ENCODE measurements at regions not wholly inside any gene's neighbourhood (a gene's known extent, or its start where the extent isn't known, plus 50 kb on each side); places are given as distances from the start of the nearest gene placed in this dataset.

- in situ Hi-C loops (cut with HindIII; ENCODE audit: extremely low pct_ligation_motif_present, low pct_unique_long_range_greater_than_20kb): no loop called here
- Histone ChIP-seq H3K27ac (ENCODE audit: extremely low read length, insufficient read depth, low read length) (no peak overlapping the region), H3K9me3 (ENCODE audit: low read length) (no peaks in the 10 kb centered on the region), H2AFZ (ENCODE audit: low read length) (no peak overlapping the region), H3K27me3 (ENCODE audit: control insufficient read depth in 1 of 2, insufficient read depth in 2 of 2, low read length in 2 of 2) (no peaks in the 10 kb centered on the region; a peak in 1 of 5 replicates), H3K4me1 (ENCODE audit: insufficient read depth, low read length) (no peaks in the 10 kb centered on the region), H3K4me2 (ENCODE audit: low read depth, low read length) (no peak overlapping the region), H4K20me1 (ENCODE audit: insufficient read depth, low read length) (no peaks in the 10 kb centered on the region), H3K4me3 (replicated peaks in 1 of 3; ENCODE audit: insufficient read depth in 1 of 3, low read depth in 2 of 3, low read length in 3 of 3) (no peak overlapping the region), H3K79me2 (ENCODE audit: insufficient read depth, low read length) (no peaks in the 10 kb centered on the region), H3K36me3 (replicated peaks in 1 of 2; ENCODE audit: control insufficient read depth in 1 of 2, insufficient read depth in 2 of 2, low read length in 2 of 2) (no peaks in the 10 kb centered on the region), H3K9ac (ENCODE audit: insufficient read depth, low read depth, low read length) (no peak overlapping the region)
- ChIA-PET CTCF (ENCODE audit: low intra/inter-chr PET ratio, low total read pairs) (no interaction called here), POLR2A (no interaction called here)
- DNase-seq (ENCODE audit: low spot score) (no peak), ATAC-seq (no peak), FAIRE-seq (no peak)
- BruUV-seq (replicated peaks): no TSS peak
- 0% methylated on average over 4 of the region's 4 CpGs for WGBS (ENCODE audit: low lambda C conversion rate)
- TF ChIP-seq PLSCR1 (CRISPR knock-in tag; IDR thresholded peaks at IDR 0.05; ENCODE audit: borderline replicate concordance): no peak
- TF ChIP-seq IKZF1 (IDR thresholded peaks at IDR 0.05): no peak
- no peak for TF ChIP-seq FOXA1 (IDR thresholded peaks at IDR 0.05)
- TF ChIP-seq FOXA1 (CRISPR knock-in tag; IDR thresholded peaks at IDR 0.05): no peak
- TF ChIP-seq ZNF558 (CRISPR knock-in tag; IDR thresholded peaks at IDR 0.05; ENCODE audit: borderline replicate concordance): no peak
- no peak for TF ChIP-seq EZH2 (conservative IDR thresholded peaks at IDR 0.05; ENCODE audit: low read depth, low read length)
- TF ChIP-seq LBX2 (CRISPR knock-in tag; IDR thresholded peaks at IDR 0.05; ENCODE audit: borderline replicate concordance): no peak
- TF ChIP-seq ZNF678 (CRISPR knock-in tag; IDR thresholded peaks at IDR 0.05): no peak
- TF ChIP-seq TFDP1 (CRISPR knock-in tag; IDR thresholded peaks at IDR 0.05; ENCODE audit: borderline replicate concordance): no peak
- TF ChIP-seq CC2D1A (CRISPR knock-in tag; IDR thresholded peaks at IDR 0.05): no peak
- intact Hi-C loops (cut with micrococcal nuclease; ENCODE audit: unreplicated experiment): no loop called here
Measured at GRCh38 chr14:97301931-97302559, 504.9 kb downstream of the VRK1 start.

Data from HepG2 (cell line).